HG03066 (cell line): ENCODE measurements at regions not wholly inside any gene's neighbourhood (a gene's known extent, or its start where the extent isn't known, plus 50 kb on each side); places are given as distances from the start of the nearest gene placed in this dataset.

ENCODE experiments used
- ATAC-seq: cut with Tn5 transposase; IDR thresholded peaks from one replicate; pipeline ENCODE4 v1.9.1; 2021; ENCODE audit warnings: low read depth; ENCODE audit not compliant: unreplicated experiment

- ATAC-seq, result no peak
These were observed 318.6 kb downstream of the ZSWIM6 start for GRCh38 chr5:61650661-61651060.

GRCh38 chr5:61651195-61651594, 319.1 kb downstream of the ZSWIM6 start:
- ATAC-seq, result no peak

- ATAC-seq, result no peak
These were observed 320.9 kb downstream of the ZSWIM6 start for GRCh38 chr5:61652916-61653315.

GRCh38 chr5:61653807-61654580, 321.9 kb downstream of the ZSWIM6 start:
- no peak for ATAC-seq

GRCh38 chr5:61654876-61655275, 322.8 kb downstream of the ZSWIM6 start:
- no peak for ATAC-seq

GRCh38 chr5:61657010-61657409, 325.0 kb downstream of the ZSWIM6 start:
- no peak for ATAC-seq

GRCh38 chr5:61657686-61658085, 325.6 kb downstream of the ZSWIM6 start:
- ATAC-seq, result no peak

- peak; percentile 85 for ATAC-seq
These were observed 326.5 kb downstream of the ZSWIM6 start for GRCh38 chr5:61658592-61659008.

- ATAC-seq, result no peak
These were observed 327.2 kb downstream of the ZSWIM6 start for GRCh38 chr5:61659221-61659696.

GRCh38 chr5:61662670-61663069, 330.6 kb downstream of the ZSWIM6 start:
- ATAC-seq, result no peak

GRCh38 chr5:61666064-61666621, 334.1 kb downstream of the ZSWIM6 start:
- ATAC-seq, result no peak

- no peak for ATAC-seq
These were observed 335.6 kb downstream of the ZSWIM6 start for GRCh38 chr5:61667525-61668218.

GRCh38 chr5:61669531-61669930, 337.5 kb downstream of the ZSWIM6 start:
- no peak for ATAC-seq

GRCh38 chr5:61670941-61671340, 338.9 kb downstream of the ZSWIM6 start:
- no peak for ATAC-seq

- ATAC-seq, result no peak
These were observed 341.1 kb downstream of the ZSWIM6 start for GRCh38 chr5:61673007-61673735.

GRCh38 chr5:61674378-61674777, 342.3 kb downstream of the ZSWIM6 start:
- no peak for ATAC-seq

GRCh38 chr5:61675015-61675692, 343.1 kb downstream of the ZSWIM6 start:
- no peak for ATAC-seq

- no peak for ATAC-seq
These were observed 345.2 kb downstream of the ZSWIM6 start for GRCh38 chr5:61677220-61677619.

GRCh38 chr5:61678966-61679365, 346.9 kb downstream of the ZSWIM6 start:
- no peak for ATAC-seq

- ATAC-seq, result no peak
These were observed 347.5 kb downstream of the ZSWIM6 start for GRCh38 chr5:61679562-61679961.
